ENCODE measurements at regions not wholly inside any gene's neighbourhood (a gene's known extent, or its start where the extent isn't known, plus 50 kb on each side); places are given as distances from the start of the nearest gene placed in this dataset.

- CTCF ChIA-PET (ENCODE audit: unreplicated experiment): no interaction called here
- no peaks in the 10 kb centered on the region for H3K36me3 ChIP-seq (ENCODE audit: insufficient read depth, low read length)
- POLR2A ChIA-PET: interaction anchor here (0.5 to 0.7 kb wide), 2 partner anchors 9 to 538 kb away, joined by 3 to 4 read pairs; no protein-coding TSS in a partner anchor
These were observed 107.5 kb upstream of the PDE3A start for GRCh38 chr12:20260851-20261250.

DNA sequence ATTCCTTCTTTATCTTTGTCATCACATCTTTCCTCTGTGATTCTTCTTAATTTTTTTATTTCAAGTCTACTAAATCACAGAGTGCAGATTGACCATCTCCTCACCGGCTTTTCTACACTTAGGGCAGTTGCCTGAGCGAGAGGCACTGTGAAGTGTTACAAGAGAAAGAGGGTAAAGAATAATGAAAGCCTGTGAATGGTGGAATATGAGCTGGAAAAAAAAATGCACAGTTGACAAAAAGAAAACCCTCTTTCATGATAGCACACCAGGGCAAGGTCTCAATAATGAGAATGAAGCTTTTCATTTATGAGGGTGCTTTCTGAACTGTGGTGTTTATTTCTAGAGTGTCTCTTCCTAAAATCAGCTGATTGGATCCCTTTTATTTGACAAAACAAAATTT, 106.2 kb upstream of the PDE3A start:
- no peaks in the 10 kb centered on the region for H3K79me2 ChIP-seq (ENCODE audit: insufficient read depth, low read depth, low read length)
- intact Hi-C loops (cut with micrococcal nuclease; ENCODE audit: unreplicated experiment): no loop called here
- no peaks in the 10 kb centered on the region for H3K9me2 ChIP-seq (ENCODE audit: insufficient read depth, low read length)
- DNase-seq (ENCODE audit: low spot score): no peak
- no TSS peak for BruUV-seq (replicated peaks)
- CTCF ChIA-PET (ENCODE audit: unreplicated experiment): no interaction called here
- POLR2A ChIA-PET: interaction anchor here (0.6 kb wide), 1 partner anchor 558 kb away, joined by 4 read pairs; no protein-coding TSS in a partner anchor
- H4K20me1 ChIP-seq (ENCODE audit: insufficient read depth, low read length): no peaks in the 10 kb centered on the region
- H3K4me2 ChIP-seq (ENCODE audit: low read length): no peak overlapping the region
- no peaks in the 10 kb centered on the region for H3K4me1 ChIP-seq (ENCODE audit: insufficient read depth, low read length, poor library complexity, severe bottlenecking)
- no peak overlapping the region for H3K27ac ChIP-seq (ENCODE audit: low read depth, low read length, poor library complexity, severe bottlenecking)
- TF ChIP-seq CTCF (conservative IDR thresholded peaks at IDR 0.05; ENCODE audit: low read length) (no peak), EZH2phosphoT487 (IDR thresholded peaks at IDR 0.05; ENCODE audit: borderline replicate concordance, low read depth, low read length) (no peak)
- H3K4me3 ChIP-seq (ENCODE audit: low read depth, low read length, poor library complexity, severe bottlenecking): no peak overlapping the region
- no peaks in the 10 kb centered on the region for H3K9me3 ChIP-seq (ENCODE audit: low read length)
- no peaks in the 10 kb centered on the region for H3K36me3 ChIP-seq (ENCODE audit: insufficient read depth, low read length)
- H2AFZ ChIP-seq (ENCODE audit: low read length): no peak overlapping the region

More at GRCh38 chr12:20260851-20261250, 107.5 kb upstream of the PDE3A start:
- Histone ChIP-seq H3K4me3 (ENCODE audit: low read depth, low read length, poor library complexity, severe bottlenecking) (no peak overlapping the region), H3K9me3 (ENCODE audit: low read length) (no peaks in the 10 kb centered on the region), H3K79me2 (ENCODE audit: insufficient read depth, low read depth, low read length) (no peaks in the 10 kb centered on the region), H4K20me1 (ENCODE audit: insufficient read depth, low read length) (no peaks in the 10 kb centered on the region), H2AFZ (ENCODE audit: low read length) (no peak overlapping the region), H3K4me2 (ENCODE audit: low read length) (no peak overlapping the region), H3K27ac (ENCODE audit: low read depth, low read length, poor library complexity, severe bottlenecking) (no peak overlapping the region), H3K9me2 (ENCODE audit: insufficient read depth, low read length) (no peaks in the 10 kb centered on the region), H3K4me1 (ENCODE audit: insufficient read depth, low read length, poor library complexity, severe bottlenecking) (no peaks in the 10 kb centered on the region)
- no TSS peak for BruUV-seq (replicated peaks)
- intact Hi-C loops (cut with micrococcal nuclease; ENCODE audit: unreplicated experiment): no loop called here
- DNase-seq (ENCODE audit: low spot score): no peak
- TF ChIP-seq EZH2phosphoT487 (IDR thresholded peaks at IDR 0.05; ENCODE audit: borderline replicate concordance, low read depth, low read length) (no peak), CTCF (conservative IDR thresholded peaks at IDR 0.05; ENCODE audit: low read length) (no peak)

- TF ChIP-seq CTCF (conservative IDR thresholded peaks at IDR 0.05; ENCODE audit: low read length) (no peak), EZH2phosphoT487 (IDR thresholded peaks at IDR 0.05; ENCODE audit: borderline replicate concordance, low read depth, low read length) (no peak)
- H3K9me3 ChIP-seq (ENCODE audit: low read length): no peaks in the 10 kb centered on the region
- no peaks in the 10 kb centered on the region for H3K9me2 ChIP-seq (ENCODE audit: insufficient read depth, low read length)
- no peak overlapping the region for H3K27ac ChIP-seq (ENCODE audit: low read depth, low read length, poor library complexity, severe bottlenecking)
- DNase-seq (ENCODE audit: low spot score): no peak
- POLR2A ChIA-PET: no interaction called here
- no peaks in the 10 kb centered on the region for H3K4me1 ChIP-seq (ENCODE audit: insufficient read depth, low read length, poor library complexity, severe bottlenecking)
- H3K36me3 ChIP-seq (ENCODE audit: insufficient read depth, low read length): no peaks in the 10 kb centered on the region
- H2AFZ ChIP-seq (ENCODE audit: low read length): no peak overlapping the region
- no TSS peak for BruUV-seq (replicated peaks)
- CTCF ChIA-PET (ENCODE audit: unreplicated experiment): no interaction called here
- no peaks in the 10 kb centered on the region for H3K79me2 ChIP-seq (ENCODE audit: insufficient read depth, low read depth, low read length)
- H4K20me1 ChIP-seq (ENCODE audit: insufficient read depth, low read length): no peaks in the 10 kb centered on the region
- no peak overlapping the region for H3K4me3 ChIP-seq (ENCODE audit: low read depth, low read length, poor library complexity, severe bottlenecking)
- H3K4me2 ChIP-seq (ENCODE audit: low read length): no peak overlapping the region
- intact Hi-C loops (cut with micrococcal nuclease; ENCODE audit: unreplicated experiment): no loop called here
These were observed 104.3 kb upstream of the PDE3A start for GRCh38 chr12:20264026-20264425.
